ENCODE measurements at regions not wholly inside any gene's neighbourhood (a gene's known extent, or its start where the extent isn't known, plus 50 kb on each side); places are given as distances from the start of the nearest gene placed in this dataset.

- no peak for TF ChIP-seq CTCF (IDR thresholded peaks at IDR 0.05)
- TF ChIP-seq POLR2A (IDR thresholded peaks at IDR 0.05), result no peak
These were observed 125.3 kb upstream of the SLC39A10 start for GRCh38 chr2:195531754-195532153.

Measured in breast epithelium (tissue), 3 donors.